ENCODE measurements at regions not wholly inside any gene's neighbourhood (a gene's known extent, or its start where the extent isn't known, plus 50 kb on each side); places are given as distances from the start of the nearest gene placed in this dataset.

GRCh38 chr2:174690026-174690425 is 74.2 kb downstream of the CHRNA1 start:
- TF ChIP-seq POLR2A (IDR thresholded peaks at IDR 0.05) (no peak), CTCF (IDR thresholded peaks at IDR 0.05) (no peak), POLR2AphosphoS5 (IDR thresholded peaks at IDR 0.05) (no peak)

Data from prostate gland (tissue), 2 donors.